ENCODE measurements at regions not wholly inside any gene's neighbourhood (a gene's known extent, or its start where the extent isn't known, plus 50 kb on each side); places are given as distances from the start of the nearest gene placed in this dataset.

- H4K20me1 ChIP-seq (ENCODE audit: insufficient read depth, low read length) = no peaks in the 10 kb centered on the region
- DNase-seq (ENCODE audit: insufficient read length, low spot score, missing footprints) = no peak
- no peaks in the 10 kb centered on the region for H3K27me3 ChIP-seq (ENCODE audit: insufficient read depth, low read length)
- H3K4me1 ChIP-seq (ENCODE audit: insufficient read depth, low read length) = no peaks in the 10 kb centered on the region
- TF ChIP-seq CTCF (IDR thresholded peaks at IDR 0.05; ENCODE audit: extremely low read depth, low read depth, low read length) = no peak
- H3K4me2 ChIP-seq (ENCODE audit: insufficient read depth, low read length) = no peak overlapping the region
- no peak overlapping the region for H3K4me3 ChIP-seq (ENCODE audit: insufficient read depth, low read length)
- no peaks in the 10 kb centered on the region for H3K79me2 ChIP-seq (ENCODE audit: insufficient read depth, low read length)
- no peak overlapping the region for H3K27ac ChIP-seq (ENCODE audit: low read depth, low read length)
- no peak overlapping the region for H2AFZ ChIP-seq (ENCODE audit: low read length)
- H3K9me3 ChIP-seq (ENCODE audit: low read depth, low read length) = no peaks in the 10 kb centered on the region
- H3K36me3 ChIP-seq (ENCODE audit: insufficient read depth, low read length) = no peaks in the 10 kb centered on the region
Observed at GRCh38 chr6:95815389-95816056, 200.3 kb upstream of the FUT9 start.

GRCh38 chr6:95819461-95819860, 196.3 kb upstream of the FUT9 start:
- Histone ChIP-seq H3K4me2 (ENCODE audit: insufficient read depth, low read length) (no peak overlapping the region), H3K27ac (ENCODE audit: low read depth, low read length) (no peak overlapping the region), H2AFZ (ENCODE audit: low read length) (no peak overlapping the region), H3K27me3 (ENCODE audit: insufficient read depth, low read length) (no peaks in the 10 kb centered on the region), H3K79me2 (ENCODE audit: insufficient read depth, low read length) (no peaks in the 10 kb centered on the region), H3K36me3 (ENCODE audit: insufficient read depth, low read length) (no peaks in the 10 kb centered on the region), H3K9me3 (ENCODE audit: low read depth, low read length) (no peaks in the 10 kb centered on the region), H3K4me3 (ENCODE audit: insufficient read depth, low read length) (no peak overlapping the region), H4K20me1 (ENCODE audit: insufficient read depth, low read length) (no peaks in the 10 kb centered on the region), H3K4me1 (ENCODE audit: insufficient read depth, low read length) (no peaks in the 10 kb centered on the region)
- no peak for DNase-seq (ENCODE audit: insufficient read length, low spot score, missing footprints)
- TF ChIP-seq CTCF (IDR thresholded peaks at IDR 0.05; ENCODE audit: extremely low read depth, low read depth, low read length) = no peak

GRCh38 chr6:95819939-95820338, 195.8 kb upstream of the FUT9 start:
- no peak for DNase-seq (ENCODE audit: insufficient read length, low spot score, missing footprints)
- Histone ChIP-seq H2AFZ (ENCODE audit: low read length) (no peak overlapping the region), H3K36me3 (ENCODE audit: insufficient read depth, low read length) (no peaks in the 10 kb centered on the region), H3K4me1 (ENCODE audit: insufficient read depth, low read length) (no peaks in the 10 kb centered on the region), H3K27me3 (ENCODE audit: insufficient read depth, low read length) (no peaks in the 10 kb centered on the region), H3K79me2 (ENCODE audit: insufficient read depth, low read length) (no peaks in the 10 kb centered on the region), H3K9me3 (ENCODE audit: low read depth, low read length) (no peaks in the 10 kb centered on the region), H3K27ac (ENCODE audit: low read depth, low read length) (no peak overlapping the region), H3K4me2 (ENCODE audit: insufficient read depth, low read length) (no peak overlapping the region), H4K20me1 (ENCODE audit: insufficient read depth, low read length) (no peaks in the 10 kb centered on the region), H3K4me3 (ENCODE audit: insufficient read depth, low read length) (no peak overlapping the region)
- no peak for TF ChIP-seq CTCF (IDR thresholded peaks at IDR 0.05; ENCODE audit: extremely low read depth, low read depth, low read length)

- Histone ChIP-seq H3K79me2 (ENCODE audit: insufficient read depth, low read length) (no peaks in the 10 kb centered on the region), H4K20me1 (ENCODE audit: insufficient read depth, low read length) (no peaks in the 10 kb centered on the region), H3K27ac (ENCODE audit: low read depth, low read length) (no peak overlapping the region), H2AFZ (ENCODE audit: low read length) (no peak overlapping the region), H3K4me1 (ENCODE audit: insufficient read depth, low read length) (no peaks in the 10 kb centered on the region), H3K27me3 (ENCODE audit: insufficient read depth, low read length) (no peaks in the 10 kb centered on the region), H3K4me3 (ENCODE audit: insufficient read depth, low read length) (no peak overlapping the region), H3K4me2 (ENCODE audit: insufficient read depth, low read length) (no peak overlapping the region), H3K36me3 (ENCODE audit: insufficient read depth, low read length) (no peaks in the 10 kb centered on the region), H3K9me3 (ENCODE audit: low read depth, low read length) (no peaks in the 10 kb centered on the region)
- no peak for DNase-seq (ENCODE audit: insufficient read length, low spot score, missing footprints)
- TF ChIP-seq CTCF (IDR thresholded peaks at IDR 0.05; ENCODE audit: extremely low read depth, low read depth, low read length) = no peak
Observed at GRCh38 chr6:95830859-95831557, 184.8 kb upstream of the FUT9 start.

Measured in osteoblast (primary cell).